Upper lobe of left lung (tissue), 4 donors: ENCODE measurements at regions not wholly inside any gene's neighbourhood (a gene's known extent, or its start where the extent isn't known, plus 50 kb on each side); places are given as distances from the start of the nearest gene placed in this dataset.

Source experiments
- POLR2A ChIP-seq, 4 donors: fragments of 450-650 bp; IDR thresholded peaks; one replicate each; pipeline ENCODE4 v1.5.1; 2016 to 2017; ENCODE audit warnings: antibody characterized with exemption in 4 of 4, mild to moderate bottlenecking in 2 of 4
- TF ChIP-seq, protein P1 (sequence below), 6 experiments: fragments of 450-650 bp in 4 of 6; fragments of 200-600 bp in 2 of 6; sonication (generic) in 2 of 6; IDR thresholded peaks; one replicate each; pipeline ENCODE4 v1.5.1; 2016 to 2019; ENCODE audit warnings: antibody characterized with exemption in 6 of 6

GRCh38 chr18:71485611-71486010 is 1058.5 kb downstream of the CBLN2 start:
- TF ChIP-seq, protein P1, sequence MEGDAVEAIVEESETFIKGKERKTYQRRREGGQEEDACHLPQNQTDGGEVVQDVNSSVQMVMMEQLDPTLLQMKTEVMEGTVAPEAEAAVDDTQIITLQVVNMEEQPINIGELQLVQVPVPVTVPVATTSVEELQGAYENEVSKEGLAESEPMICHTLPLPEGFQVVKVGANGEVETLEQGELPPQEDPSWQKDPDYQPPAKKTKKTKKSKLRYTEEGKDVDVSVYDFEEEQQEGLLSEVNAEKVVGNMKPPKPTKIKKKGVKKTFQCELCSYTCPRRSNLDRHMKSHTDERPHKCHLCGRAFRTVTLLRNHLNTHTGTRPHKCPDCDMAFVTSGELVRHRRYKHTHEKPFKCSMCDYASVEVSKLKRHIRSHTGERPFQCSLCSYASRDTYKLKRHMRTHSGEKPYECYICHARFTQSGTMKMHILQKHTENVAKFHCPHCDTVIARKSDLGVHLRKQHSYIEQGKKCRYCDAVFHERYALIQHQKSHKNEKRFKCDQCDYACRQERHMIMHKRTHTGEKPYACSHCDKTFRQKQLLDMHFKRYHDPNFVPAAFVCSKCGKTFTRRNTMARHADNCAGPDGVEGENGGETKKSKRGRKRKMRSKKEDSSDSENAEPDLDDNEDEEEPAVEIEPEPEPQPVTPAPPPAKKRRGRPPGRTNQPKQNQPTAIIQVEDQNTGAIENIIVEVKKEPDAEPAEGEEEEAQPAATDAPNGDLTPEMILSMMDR (IDR thresholded peaks at IDR 0.05): no peak
- TF ChIP-seq POLR2A (IDR thresholded peaks at IDR 0.05): no peak
